HCT116 (cell line): ENCODE measurements at regions not wholly inside any gene's neighbourhood (a gene's known extent, or its start where the extent isn't known, plus 50 kb on each side); places are given as distances from the start of the nearest gene placed in this dataset.

Experiments
- ATAC-seq: fragments of 200-7000 bp; cut with Tn5 transposase; 2 replicates; pipeline ENCODE4 v1.9.1; 2020; ENCODE audit warnings: mild to moderate bottlenecking, moderate library complexity
- BruUV-seq: library from RNA; stranded (reverse); fragments of 400-500 nt; replicated peaks from 2 replicates; lab custom pipeline; 2021; lab: Mats Ljungman, UMichigan
- CTCF ChIA-PET: fragments of 300-600 bp; sonication (Branson Sonifier 250); formaldehyde crosslinking; loops from one replicate; lab custom pipeline; 2021; ENCODE audit warnings: antibody characterized with exemption; lab: Charles Lee
- POLR2A ChIA-PET: fragments of 300-600, 350-600 bp; sonication (Branson Sonifier 250); formaldehyde crosslinking; loops from one replicate; lab custom pipeline; 2021; ENCODE audit warnings: antibody characterized with exemption; lab: Charles Lee
- RAD21 ChIA-PET, 2 experiments: fragments of 300-600 bp; sonication (Branson Sonifier 250); formaldehyde crosslinking; loops; one replicate each; lab custom pipeline; 2023; ENCODE audit warnings: low total read pairs in 2 of 2; ENCODE audit not compliant: uncharacterized antibody in 2 of 2, unreplicated experiment in 2 of 2, low non-redundant PET in 1 of 2; lab: Charles Lee
- DNase-seq: peaks from one replicate; pipeline ENCODE4 v3.0.0-alpha.2; 2010; ENCODE audit warnings: low read depth, low spot score
- H2AFZ ChIP-seq: fragments of 200-600 bp; shearing (Covaris generic), sonication (generic); 2 replicates; pipeline ENCODE4 v1.6.1; 2017; ENCODE audit warnings: low read depth, mixed run types, mixed read lengths, antibody characterized with exemption, low read length; ENCODE audit not compliant: poor library complexity, severe bottlenecking
- H3K27ac ChIP-seq: 2 replicates; pipeline ENCODE4 v1.5.1; 2012; ENCODE audit warnings: low read depth, low read length
- H3K27me3 ChIP-seq: fragments of 200-600 bp; sonication (generic); 2 replicates; pipeline ENCODE4 v1.6.1; 2016; ENCODE audit warnings: mixed run types, low read length, mixed read lengths; ENCODE audit not compliant: insufficient read depth
- H3K36me3 ChIP-seq, 2 experiments: fragments of 200-500 bp in 1 of 2; fragments of 200-600 bp in 1 of 2; sonication (Bioruptor generic) in 1 of 2; sonication (generic) in 1 of 2; 2 replicates each; pipeline versions ENCODE4 v1.5.1 to v1.6.1; 2014 to 2016; ENCODE audit warnings: low read length in 2 of 2, inconsistent platforms in 1 of 2, mixed read lengths in 1 of 2, mixed run types in 1 of 2; ENCODE audit not compliant: insufficient read depth in 2 of 2, control insufficient read depth in 1 of 2
- H3K4me1 ChIP-seq, 2 experiments: fragments of 200-600 bp in 1 of 2; sonication (generic) in 1 of 2; 2 replicates each; pipeline versions ENCODE4 v1.5.1 to v1.6.1; 2012 to 2017; ENCODE audit warnings: low read length in 2 of 2, inconsistent platforms in 1 of 2, mild to moderate bottlenecking in 1 of 2, mixed read lengths in 1 of 2, mixed run types in 1 of 2, moderate library complexity in 1 of 2; ENCODE audit not compliant: insufficient read depth in 2 of 2, control insufficient read depth in 1 of 2
- H3K4me2 ChIP-seq: fragments of 200-600 bp; sonication (generic); 2 replicates; pipeline ENCODE4 v1.6.1; 2017; ENCODE audit warnings: mixed run types, low read length, mixed read lengths
- H3K4me3 ChIP-seq, 2 experiments: fragments of 200-600 bp in 1 of 2; sonication (generic) in 1 of 2; replicated peaks in 1 of 2; 2 replicates each; pipeline ENCODE4 v1.5.1; 2011 to 2016; ENCODE audit warnings: low read length in 2 of 2, control low read depth in 1 of 2, low read depth in 1 of 2, mild to moderate bottlenecking in 1 of 2, mixed read lengths in 1 of 2, mixed run types in 1 of 2
- H3K79me2 ChIP-seq: fragments of 200-600 bp; sonication (generic); 2 replicates; pipeline ENCODE4 v1.6.1; 2017; ENCODE audit warnings: mild to moderate bottlenecking, mixed run types, low read length, moderate library complexity, mixed read lengths; ENCODE audit not compliant: insufficient read depth
- H3K9ac ChIP-seq: fragments of 200-600 bp; sonication (generic); 2 replicates; pipeline ENCODE4 v1.6.1; 2016; ENCODE audit warnings: low read length, mixed read lengths
- H3K9me2 ChIP-seq: fragments of 200-600 bp; sonication (generic), shearing (Covaris generic); 2 replicates; pipeline ENCODE4 v1.6.1; 2017; ENCODE audit warnings: mixed run types, mild to moderate bottlenecking, moderate library complexity; ENCODE audit not compliant: insufficient read depth
- H3K9me3 ChIP-seq, 2 experiments: fragments of 200-500 bp in 1 of 2; fragments of 200-600 bp in 1 of 2; sonication (Bioruptor generic) in 1 of 2; sonication (generic) in 1 of 2; 2 replicates each; pipeline ENCODE4 v1.6.1; 2014 to 2017; ENCODE audit warnings: low read length in 2 of 2, mixed read lengths in 2 of 2, inconsistent platforms in 1 of 2, low read depth in 1 of 2, mild to moderate bottlenecking in 1 of 2, mixed run types in 1 of 2, moderate library complexity in 1 of 2; ENCODE audit not compliant: control insufficient read depth in 1 of 2, insufficient read depth in 1 of 2
- H4K20me1 ChIP-seq: fragments of 200-600 bp; sonication (generic), shearing (Covaris generic); 2 replicates; pipeline ENCODE4 v1.6.1; 2017; ENCODE audit warnings: mixed run types, mild to moderate bottlenecking, moderate library complexity; ENCODE audit not compliant: insufficient read depth
- CBX3 ChIP-seq: IDR thresholded peaks from 2 replicates; pipeline ENCODE4 v1.6.1; 2012; ENCODE audit warnings: low read depth
- CEBPB ChIP-seq: IDR thresholded peaks from 2 replicates; pipeline ENCODE4 v1.6.1; 2012; ENCODE audit warnings: low read depth
- CTCF ChIP-seq, 3 experiments: fragments of 200-600 bp in 1 of 3; sonication (generic) in 1 of 3; IDR thresholded peaks in 2 of 3; conservative IDR thresholded peaks in 1 of 3; 2 replicates each; pipeline ENCODE4 v1.5.1; 2012 to 2017; ENCODE audit warnings: low read depth in 2 of 3, low read length in 2 of 3, antibody characterized with exemption in 1 of 3, borderline replicate concordance in 1 of 3, control low read depth in 1 of 3, mild to moderate bottlenecking in 1 of 3, mixed read lengths in 1 of 3, mixed run types in 1 of 3, moderate library complexity in 1 of 3; ENCODE audit not compliant: insufficient read depth in 1 of 3
- EGR1 ChIP-seq: IDR thresholded peaks from 2 replicates; pipeline ENCODE4 v1.6.1; 2012; ENCODE audit warnings: low read depth
- ELF1 ChIP-seq: IDR thresholded peaks from 2 replicates; pipeline ENCODE4 v1.6.1; 2012; ENCODE audit warnings: low read depth, borderline replicate concordance
- EZH2 ChIP-seq: fragments of 200-600 bp; sonication (generic); IDR thresholded peaks from 2 replicates; pipeline ENCODE4 v1.6.1; 2017; ENCODE audit warnings: antibody characterized with exemption, mixed run types
- EZH2phosphoT487 ChIP-seq: fragments of 200-600 bp; IDR thresholded peaks from 2 replicates; pipeline ENCODE4 v1.6.1; 2018; ENCODE audit warnings: antibody characterized with exemption, borderline replicate concordance
- FOSL1 ChIP-seq: IDR thresholded peaks from 2 replicates; pipeline ENCODE4 v1.6.1; 2012; ENCODE audit warnings: low read depth
- POLR2A ChIP-seq: IDR thresholded peaks from 2 replicates; pipeline ENCODE4 v1.7.0; 2011; ENCODE audit warnings: borderline replicate concordance; ENCODE audit not compliant: insufficient read depth, insufficient read length; ENCODE audit errors: extremely low read depth
- POLR2AphosphoS5 ChIP-seq: IDR thresholded peaks from 2 replicates; pipeline ENCODE4 v1.6.1; 2011; ENCODE audit warnings: mild to moderate bottlenecking, low read depth, low read length, moderate library complexity
- RAD21 ChIP-seq: IDR thresholded peaks from 2 replicates; pipeline ENCODE4 v1.6.1; 2012; ENCODE audit warnings: low read depth, mild to moderate bottlenecking
- REST ChIP-seq: IDR thresholded peaks from 2 replicates; pipeline ENCODE4 v1.6.1; 2012; ENCODE audit warnings: low read depth
- SIN3A ChIP-seq: IDR thresholded peaks from 2 replicates; pipeline ENCODE4 v1.6.1; 2012; ENCODE audit warnings: low read depth
- SP1 ChIP-seq: IDR thresholded peaks from 2 replicates; pipeline ENCODE4 v1.6.1; 2012; ENCODE audit warnings: low read depth
- SRF ChIP-seq: IDR thresholded peaks from 2 replicates; pipeline ENCODE4 v1.6.1; 2012; ENCODE audit warnings: low read depth
- TCF7L2 ChIP-seq: IDR thresholded peaks from 2 replicates; pipeline ENCODE4 v1.7.0; 2011; ENCODE audit warnings: borderline replicate concordance, inconsistent platforms; ENCODE audit not compliant: insufficient read depth, insufficient read length; ENCODE audit errors: extremely low read depth
- YY1 ChIP-seq: IDR thresholded peaks from 2 replicates; pipeline ENCODE4 v1.6.1; 2011; ENCODE audit warnings: low read length, low read depth, moderate library complexity, mild to moderate bottlenecking; ENCODE audit not compliant: insufficient replicate concordance; ENCODE audit errors: extremely low read depth
- ZFX ChIP-seq: fragments of 450-650 bp; IDR thresholded peaks from 2 replicates; pipeline ENCODE4 v1.6.1; 2017
- intact Hi-C: fragments of 100-400 bp; cut with micrococcal nuclease; formaldehyde crosslinking; loops from 2 replicates; pipeline ENCODE4 v1.10.0; 2022

GRCh38 chr14:105933238-105933637, 406.9 kb downstream of the TMEM121 start:
- no TSS peak for BruUV-seq
- Histone ChIP-seq H3K9me3 (peaks cover 0 to 4% of the 10 kb centered on the region in 2 experiments; a peak in 3 of 4 replicates), H4K20me1 (no peaks in the 10 kb centered on the region), H2AFZ (no peak overlapping the region), H3K9me2 (no peaks in the 10 kb centered on the region), H3K36me3 (no peaks in the 10 kb centered on the region), H3K27ac (no peak overlapping the region), H3K79me2 (no peaks in the 10 kb centered on the region), H3K4me3 (no peak overlapping the region), H3K4me2 (no peak overlapping the region), H3K9ac (no peak overlapping the region), H3K4me1 (no peaks in the 10 kb centered on the region), H3K27me3 (0 out of 2 replicates have a peak, but pooled peaks cover 16% of the 10 kb centered on the region)
- ChIA-PET RAD21 (no interaction called here), POLR2A (no interaction called here), CTCF (no interaction called here)
- intact Hi-C loops, result loop anchor here (5.0 to 10.0 kb wide), 2 partner anchors 261 to 378 kb away; no protein-coding TSS in a partner anchor
- TF ChIP-seq CTCF (IDR thresholded peaks at IDR 0.05 in 2 of 3, conservative IDR thresholded peaks at IDR 0.05 in 1 of 3; ENCODE audit: borderline replicate concordance in 1 of 3, insufficient read depth in 1 of 3, low read depth in 2 of 3, low read length in 2 of 3), result no peak
- TF ChIP-seq ELF1, result no peak
- no peak for TF ChIP-seq CEBPB
- no peak for TF ChIP-seq EZH2phosphoT487
- no peak for TF ChIP-seq POLR2A
- no peak for TF ChIP-seq RAD21
- no peak for TF ChIP-seq CBX3
- no peak for TF ChIP-seq FOSL1
- TF ChIP-seq TCF7L2, result no peak
- TF ChIP-seq REST, result no peak
- no peak for TF ChIP-seq YY1
- no peak for TF ChIP-seq EZH2
- TF ChIP-seq POLR2AphosphoS5, result no peak
- TF ChIP-seq SRF, result no peak
- no peak for TF ChIP-seq SIN3A
- no peak for TF ChIP-seq ZFX
- TF ChIP-seq SP1, result no peak
- TF ChIP-seq EGR1, result no peak
- DNase-seq, result no peak
- ATAC-seq, result no peak
